Vagina (tissue), 2 donors: ENCODE measurements at regions not wholly inside any gene's neighbourhood (a gene's known extent, or its start where the extent isn't known, plus 50 kb on each side); places are given as distances from the start of the nearest gene placed in this dataset.

Experiments used
- DNase-seq, 2 donors: peaks; one replicate each; pipeline ENCODE4 v3.0.0-alpha.2; 2017; ENCODE audit errors: extremely low spot score in 2 of 2
- H3K27ac ChIP-seq: fragments of 200-600 bp; sonication (generic); one replicate; pipeline ENCODE4 v1.5.1; 2019
- H3K27me3 ChIP-seq: fragments of 200-600 bp; sonication (generic); one replicate; pipeline ENCODE4 v1.5.1; 2019
- H3K36me3 ChIP-seq, 2 donors: fragments of 200-600 bp; sonication (generic); one replicate each; pipeline ENCODE4 v1.5.1; 2017 to 2019
- H3K4me1 ChIP-seq: fragments of 200-600 bp; sonication (generic); one replicate; pipeline ENCODE4 v1.5.1; 2019
- H3K4me3 ChIP-seq, 2 donors: fragments of 200-600 bp; sonication (generic); 1 replicate in 1 of 2; 2 replicates in 1 of 2; pipeline ENCODE4 v1.5.1; 2016 to 2019
- H3K9me3 ChIP-seq: fragments of 200-600 bp; sonication (generic); one replicate; pipeline ENCODE4 v1.5.1; 2019
- CTCF ChIP-seq, 3 experiments: fragments of 450-650 bp in 2 of 3; fragments of 200-600 bp in 1 of 3; sonication (generic) in 1 of 3; IDR thresholded peaks; one replicate each; pipeline ENCODE4 v1.5.1; 2017 to 2019; ENCODE audit warnings: antibody characterized with exemption in 3 of 3, mild to moderate bottlenecking in 2 of 3, moderate library complexity in 2 of 3
- POLR2A ChIP-seq, 2 donors: fragments of 450-650 bp; IDR thresholded peaks; one replicate each; pipeline ENCODE4 v1.6.1; 2017; ENCODE audit warnings: antibody characterized with exemption in 2 of 2, mild to moderate bottlenecking in 2 of 2, moderate library complexity in 2 of 2
- POLR2AphosphoS5 ChIP-seq, 2 donors: sonication (generic); formaldehyde crosslinking; IDR thresholded peaks; one replicate each; pipeline ENCODE4 v1.9.0; 2017; ENCODE audit warnings: antibody characterized with exemption in 2 of 2, mild to moderate bottlenecking in 2 of 2, low read depth in 1 of 2; ENCODE audit not compliant: insufficient read depth in 1 of 2
- intact Hi-C: fragments of 100-400 bp; cut with DNase I; formaldehyde crosslinking; loops from one replicate; pipeline ENCODE4 v1.15.1; 2023

GRCh38 chr9:96183751-96184150 is 118.2 kb downstream of the HSD17B3 start:
- no peak overlapping the region for H3K4me3 ChIP-seq
- peaks cover 9% of the 10 kb centered on the region for H3K4me1 ChIP-seq
- no peak for DNase-seq
- H3K9me3 ChIP-seq: no peaks in the 10 kb centered on the region
- H3K27me3 ChIP-seq: no peaks in the 10 kb centered on the region
- intact Hi-C loops: no loop called here
- no peak overlapping the region for H3K27ac ChIP-seq
- H3K36me3 ChIP-seq: no peaks in the 10 kb centered on the region
- TF ChIP-seq POLR2AphosphoS5 (IDR thresholded peaks at IDR 0.05; ENCODE audit: insufficient read depth in 1 of 2, low read depth in 1 of 2) (no peak), CTCF (IDR thresholded peaks at IDR 0.05) (no peak), POLR2A (IDR thresholded peaks at IDR 0.05) (no peak)

GRCh38 chr9:96178153-96178552 is 123.8 kb downstream of the HSD17B3 start:
- no peak overlapping the region for H3K27ac ChIP-seq
- no peak overlapping the region for H3K4me3 ChIP-seq
- H3K27me3 ChIP-seq: no peaks in the 10 kb centered on the region
- no peaks in the 10 kb centered on the region for H3K4me1 ChIP-seq
- H3K9me3 ChIP-seq: no peaks in the 10 kb centered on the region
- intact Hi-C loops: no loop called here
- H3K36me3 ChIP-seq: no peaks in the 10 kb centered on the region
- DNase-seq: no peak
- TF ChIP-seq CTCF (IDR thresholded peaks at IDR 0.05) (no peak), POLR2AphosphoS5 (IDR thresholded peaks at IDR 0.05; ENCODE audit: insufficient read depth in 1 of 2, low read depth in 1 of 2) (no peak), POLR2A (IDR thresholded peaks at IDR 0.05) (no peak)

- no peak overlapping the region for H3K4me3 ChIP-seq
- intact Hi-C loops: no loop called here
- H3K27ac ChIP-seq: no peak overlapping the region
- no peaks in the 10 kb centered on the region for H3K4me1 ChIP-seq
- no peaks in the 10 kb centered on the region for H3K36me3 ChIP-seq
- DNase-seq: no peak
- no peak for TF ChIP-seq POLR2AphosphoS5 (IDR thresholded peaks at IDR 0.05; ENCODE audit: insufficient read depth in 1 of 2, low read depth in 1 of 2)
- TF ChIP-seq CTCF (IDR thresholded peaks at IDR 0.05): no peak
- no peak for TF ChIP-seq POLR2A (IDR thresholded peaks at IDR 0.05)
- H3K9me3 ChIP-seq: no peaks in the 10 kb centered on the region
- H3K27me3 ChIP-seq: no peaks in the 10 kb centered on the region
These were observed 124.3 kb downstream of the HSD17B3 start for GRCh38 chr9:96177719-96178028.

- no peaks in the 10 kb centered on the region for H3K27me3 ChIP-seq
- DNase-seq: no peak
- H3K9me3 ChIP-seq: no peaks in the 10 kb centered on the region
- TF ChIP-seq CTCF (IDR thresholded peaks at IDR 0.05) (no peak), POLR2AphosphoS5 (IDR thresholded peaks at IDR 0.05; ENCODE audit: insufficient read depth in 1 of 2, low read depth in 1 of 2) (no peak), POLR2A (IDR thresholded peaks at IDR 0.05) (no peak)
- H3K27ac ChIP-seq: no peak overlapping the region
- intact Hi-C loops: no loop called here
- no peaks in the 10 kb centered on the region for H3K36me3 ChIP-seq
- no peak overlapping the region for H3K4me3 ChIP-seq
- no peaks in the 10 kb centered on the region for H3K4me1 ChIP-seq
These were observed 124.8 kb downstream of the HSD17B3 start for GRCh38 chr9:96177005-96177718.

- H3K4me1 ChIP-seq: peaks cover under 1% of the 10 kb centered on the region
- H3K27ac ChIP-seq: no peak overlapping the region
- no peak for DNase-seq
- no peaks in the 10 kb centered on the region for H3K27me3 ChIP-seq
- TF ChIP-seq CTCF (IDR thresholded peaks at IDR 0.05): no peak
- TF ChIP-seq POLR2AphosphoS5 (IDR thresholded peaks at IDR 0.05; ENCODE audit: insufficient read depth in 1 of 2, low read depth in 1 of 2): no peak
- TF ChIP-seq POLR2A (IDR thresholded peaks at IDR 0.05): no peak
- H3K4me3 ChIP-seq: no peak overlapping the region
- intact Hi-C loops: no loop called here
- H3K36me3 ChIP-seq: no peaks in the 10 kb centered on the region
- no peaks in the 10 kb centered on the region for H3K9me3 ChIP-seq
These were observed 126.2 kb downstream of the HSD17B3 start for GRCh38 chr9:96175796-96176195.
